Endodermal cell (in vitro differentiated cells): ENCODE measurements at regions not wholly inside any gene's neighbourhood (a gene's known extent, or its start where the extent isn't known, plus 50 kb on each side); places are given as distances from the start of the nearest gene placed in this dataset.

Source experiments
- DNase-seq: peaks from one replicate; pipeline ENCODE4 v3.0.0-alpha.2; 2017
- H3K27ac ChIP-seq: 2 replicates; pipeline ENCODE4 v1.5.1; 2013; ENCODE audit warnings: mild to moderate bottlenecking, low read depth, low read length, moderate library complexity
- H3K27me3 ChIP-seq: 2 replicates; pipeline ENCODE4 v1.6.1; 2013; ENCODE audit warnings: mild to moderate bottlenecking, low read length, moderate library complexity; ENCODE audit not compliant: insufficient read depth, control insufficient read depth, poor library complexity, severe bottlenecking
- H3K36me3 ChIP-seq: 2 replicates; pipeline ENCODE4 v1.7.0; 2013; ENCODE audit warnings: mild to moderate bottlenecking, low read length, moderate library complexity; ENCODE audit not compliant: control insufficient read depth, insufficient read depth
- H3K4me1 ChIP-seq: one replicate; pipeline ENCODE4 v1.7.0; 2013; ENCODE audit warnings: low read length; ENCODE audit not compliant: control insufficient read depth, insufficient read depth
- H3K4me3 ChIP-seq: 2 replicates; pipeline ENCODE4 v1.5.1; 2013; ENCODE audit warnings: mild to moderate bottlenecking, low read length, moderate library complexity
- H3K9ac ChIP-seq: 2 replicates; pipeline ENCODE4 v1.6.1; 2013; ENCODE audit warnings: mild to moderate bottlenecking, low read length, moderate library complexity; ENCODE audit not compliant: poor library complexity, severe bottlenecking; ENCODE audit errors: extremely low read depth
- H3K9me3 ChIP-seq: 2 replicates; pipeline ENCODE4 v1.6.1; 2013; ENCODE audit warnings: mild to moderate bottlenecking, low read length, moderate library complexity; ENCODE audit not compliant: control insufficient read depth
- H3K27ac Mint-ChIP-seq: 2 replicates; pipeline ENCODE4 v1.8.0; 2020; ENCODE audit warnings: mixed read lengths
- H3K27me3 Mint-ChIP-seq: 2 replicates; pipeline ENCODE4 v1.8.0; 2021; ENCODE audit warnings: mild to moderate bottlenecking, mixed read lengths; ENCODE audit not compliant: insufficient read depth
- H3K36me3 Mint-ChIP-seq: 2 replicates; pipeline ENCODE4 v1.8.0; 2020; ENCODE audit warnings: low read depth, mixed read lengths
- H3K4me1 Mint-ChIP-seq: 2 replicates; pipeline ENCODE4 v1.8.0; 2020; ENCODE audit warnings: mixed read lengths
- H3K4me3 Mint-ChIP-seq: 2 replicates; pipeline ENCODE4 v1.8.0; 2020; ENCODE audit warnings: mild to moderate bottlenecking, moderate library complexity, mixed read lengths
- H3K9me3 Mint-ChIP-seq: 2 replicates; pipeline ENCODE4 v1.8.0; 2020; ENCODE audit warnings: mild to moderate bottlenecking, mixed read lengths
- WGBS, 2 experiments: methylation state at CpG; one replicate each; pipeline versions ENCODE4 v1.1.5 to v1.1.7; 2013; ENCODE audit warnings: missing lambda C conversion rate in 2 of 2, mixed read lengths in 1 of 2; ENCODE audit not compliant: insufficient coverage in 1 of 2, insufficient read length in 1 of 2; 5-methylcytosine and 5-hydroxymethylcytosine counted together
- TF ChIP-seq, protein P1 (sequence below): fragments of 200-600 bp; sonication (generic); conservative IDR thresholded peaks from 2 replicates; pipeline ENCODE4 v1.5.0; 2021; ENCODE audit warnings: antibody characterized with exemption, mild to moderate bottlenecking

DNA sequence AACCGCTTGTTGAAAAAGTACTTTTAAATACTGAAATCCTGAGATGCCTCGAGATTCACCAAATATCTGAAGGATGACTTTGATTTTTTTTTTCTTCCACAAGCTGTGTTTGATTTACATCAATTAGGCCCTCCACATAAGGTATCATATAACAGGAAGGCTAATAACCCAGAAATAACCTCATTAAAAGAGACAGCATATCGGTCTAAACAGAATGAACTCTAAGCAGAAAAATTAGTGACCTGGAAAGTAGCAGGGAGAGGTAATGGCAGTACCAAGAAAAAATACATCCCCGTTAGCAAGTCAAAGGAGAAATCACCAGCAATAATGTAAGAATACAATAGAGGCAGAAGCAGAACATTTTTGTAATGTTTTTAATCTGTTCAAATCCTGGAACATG, 452.4 kb upstream of the TSHZ3 start:
- no peaks in the 10 kb centered on the region for H3K27me3 ChIP-seq
- 94 to 100% methylated on average over 4 of the region's 4 CpGs for WGBS, 2 experiments
- H3K9ac ChIP-seq, result no peak overlapping the region
- H3K36me3 ChIP-seq, result no peaks in the 10 kb centered on the region
- no peak for DNase-seq
- Mint-ChIP-seq H3K4me3 (no peak overlapping the region), H3K9me3 (no peaks in the 10 kb centered on the region), H3K27me3 (no peaks in the 10 kb centered on the region), H3K4me1 (no peaks in the 10 kb centered on the region), H3K36me3 (no peaks in the 10 kb centered on the region), H3K27ac (no peak overlapping the region)
- H3K9me3 ChIP-seq, result no peaks in the 10 kb centered on the region
- TF ChIP-seq, protein P1, sequence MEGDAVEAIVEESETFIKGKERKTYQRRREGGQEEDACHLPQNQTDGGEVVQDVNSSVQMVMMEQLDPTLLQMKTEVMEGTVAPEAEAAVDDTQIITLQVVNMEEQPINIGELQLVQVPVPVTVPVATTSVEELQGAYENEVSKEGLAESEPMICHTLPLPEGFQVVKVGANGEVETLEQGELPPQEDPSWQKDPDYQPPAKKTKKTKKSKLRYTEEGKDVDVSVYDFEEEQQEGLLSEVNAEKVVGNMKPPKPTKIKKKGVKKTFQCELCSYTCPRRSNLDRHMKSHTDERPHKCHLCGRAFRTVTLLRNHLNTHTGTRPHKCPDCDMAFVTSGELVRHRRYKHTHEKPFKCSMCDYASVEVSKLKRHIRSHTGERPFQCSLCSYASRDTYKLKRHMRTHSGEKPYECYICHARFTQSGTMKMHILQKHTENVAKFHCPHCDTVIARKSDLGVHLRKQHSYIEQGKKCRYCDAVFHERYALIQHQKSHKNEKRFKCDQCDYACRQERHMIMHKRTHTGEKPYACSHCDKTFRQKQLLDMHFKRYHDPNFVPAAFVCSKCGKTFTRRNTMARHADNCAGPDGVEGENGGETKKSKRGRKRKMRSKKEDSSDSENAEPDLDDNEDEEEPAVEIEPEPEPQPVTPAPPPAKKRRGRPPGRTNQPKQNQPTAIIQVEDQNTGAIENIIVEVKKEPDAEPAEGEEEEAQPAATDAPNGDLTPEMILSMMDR, result no peak
- H3K4me1 ChIP-seq, result no peaks in the 10 kb centered on the region
- H3K27ac ChIP-seq, result no peak overlapping the region
- H3K4me3 ChIP-seq, result no peak overlapping the region

DNA sequence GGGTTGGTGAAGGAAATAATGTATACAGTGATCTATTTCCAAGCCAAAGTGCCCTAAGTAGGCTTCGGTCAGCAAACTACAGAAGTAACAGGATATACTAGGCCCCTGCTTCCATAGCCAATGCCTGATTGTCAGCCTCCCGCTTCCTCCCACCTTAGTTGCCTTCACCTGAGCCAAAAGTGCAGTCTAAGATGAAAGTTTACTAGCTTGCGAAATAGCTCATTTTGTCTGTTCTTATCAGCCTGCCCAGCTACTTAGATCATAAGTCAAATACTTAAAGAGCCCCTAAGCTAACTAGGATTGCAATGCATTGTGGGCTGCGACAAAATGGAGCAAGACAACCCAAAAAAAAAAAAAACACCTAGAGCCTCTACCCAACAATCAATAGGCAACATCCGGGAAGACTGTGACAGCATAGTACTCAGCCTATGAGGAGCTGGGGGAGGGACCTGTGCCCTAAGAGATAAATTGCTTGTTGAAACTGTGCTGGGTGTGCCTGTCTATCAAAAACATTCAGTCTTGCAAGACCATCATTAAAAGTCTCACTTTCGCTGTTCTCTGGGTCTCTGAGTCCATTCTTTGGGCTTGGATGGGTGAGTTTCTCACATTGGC, 454.7 kb upstream of the TSHZ3 start:
- Mint-ChIP-seq H3K27ac (no peak overlapping the region), H3K4me3 (no peak overlapping the region), H3K27me3 (no peaks in the 10 kb centered on the region), H3K36me3 (no peaks in the 10 kb centered on the region), H3K9me3 (no peaks in the 10 kb centered on the region), H3K4me1 (no peaks in the 10 kb centered on the region)
- H3K9me3 ChIP-seq, result no peaks in the 10 kb centered on the region
- H3K27ac ChIP-seq, result no peak overlapping the region
- no peak overlapping the region for H3K4me3 ChIP-seq
- no peaks in the 10 kb centered on the region for H3K4me1 ChIP-seq
- no peaks in the 10 kb centered on the region for H3K27me3 ChIP-seq
- WGBS, 2 experiments, result 80 to 91% methylated on average over 4 to 6 of the region's 6 CpGs
- TF ChIP-seq, protein P1, result no peak
- no peak for DNase-seq
- no peak overlapping the region for H3K9ac ChIP-seq
- H3K36me3 ChIP-seq, result no peaks in the 10 kb centered on the region

DNA sequence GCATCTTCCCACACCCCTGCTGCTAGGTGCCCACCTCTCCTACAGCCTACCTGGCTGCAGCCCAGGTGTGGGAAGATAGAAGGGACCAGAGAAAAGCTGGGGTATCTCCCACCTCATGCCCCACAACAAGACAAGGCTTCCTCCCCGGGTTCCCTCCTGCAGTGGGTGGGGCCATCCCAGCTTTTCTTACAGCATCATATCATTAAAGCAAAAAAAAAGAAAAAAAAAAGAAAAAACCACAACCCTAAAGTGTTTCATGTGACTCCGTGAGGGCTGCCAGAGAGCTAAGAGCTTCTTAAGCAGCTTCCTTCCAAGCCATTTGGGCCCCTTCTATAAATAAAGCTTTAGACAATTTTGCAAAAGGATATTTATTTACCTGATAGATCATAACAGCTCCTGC, 455.4 kb upstream of the TSHZ3 start:
- TF ChIP-seq, protein P1, result no peak
- no peak overlapping the region for H3K27ac ChIP-seq
- no peaks in the 10 kb centered on the region for H3K27me3 ChIP-seq
- Mint-ChIP-seq H3K9me3 (no peaks in the 10 kb centered on the region), H3K4me3 (no peak overlapping the region), H3K4me1 (no peaks in the 10 kb centered on the region), H3K27me3 (no peaks in the 10 kb centered on the region), H3K36me3 (no peaks in the 10 kb centered on the region), H3K27ac (no peak overlapping the region)
- WGBS, 2 experiments, result 93% methylated on average over 2 of the region's 2 CpGs; no CpG with 5 or more reads in 1 of the 2 experiments
- H3K9ac ChIP-seq, result no peak overlapping the region
- DNase-seq, result no peak
- H3K36me3 ChIP-seq, result no peaks in the 10 kb centered on the region
- H3K9me3 ChIP-seq, result no peaks in the 10 kb centered on the region
- no peak overlapping the region for H3K4me3 ChIP-seq
- H3K4me1 ChIP-seq, result no peaks in the 10 kb centered on the region
